NOMO-1 treated with DMSO at 0.1 percent for 48 hours (cell line): ENCODE measurements at regions not wholly inside any gene's neighbourhood (a gene's known extent, or its start where the extent isn't known, plus 50 kb on each side); places are given as distances from the start of the nearest gene placed in this dataset.

Experiments used
- DNase-seq: peaks from one replicate; lab custom pipeline; 2025; ENCODE audit not compliant: unreplicated experiment; lab: John Stamatoyannopoulos, UW

- no peak for DNase-seq
Observed at GRCh38 chr18:72091369-72091768, 452.8 kb downstream of the CBLN2 start.

- no peak for DNase-seq
Observed at GRCh38 chr18:72089432-72089831, 454.7 kb downstream of the CBLN2 start.

DNA sequence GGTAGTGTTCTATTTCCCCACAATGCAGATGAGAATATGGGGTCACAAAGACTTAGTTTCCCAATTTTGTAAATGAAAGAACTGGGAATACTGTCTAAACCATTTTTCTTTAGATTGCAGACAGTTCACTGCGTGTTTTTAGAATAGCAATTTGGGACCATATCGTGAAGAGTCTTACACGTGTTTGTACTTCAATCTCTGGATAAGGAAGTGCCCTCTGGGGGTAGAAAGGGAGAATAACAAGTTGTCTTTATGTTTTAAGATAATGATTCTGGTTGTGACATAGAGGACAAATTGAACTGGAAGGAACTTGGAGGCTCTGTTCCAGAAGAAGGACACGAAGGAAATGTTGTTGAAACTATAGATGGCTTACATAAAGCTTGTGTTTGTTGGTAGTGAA, 457.7 kb downstream of the CBLN2 start:
- peak; percentile 35 for DNase-seq

GRCh38 chr18:72075040-72075439, 469.1 kb downstream of the CBLN2 start:
- DNase-seq: no peak

GRCh38 chr18:72063001-72063400, 481.1 kb downstream of the CBLN2 start:
- DNase-seq: no peak

GRCh38 chr18:72058851-72059250, 485.3 kb downstream of the CBLN2 start:
- no peak for DNase-seq

GRCh38 chr18:72056171-72056570, 488.0 kb downstream of the CBLN2 start:
- no peak for DNase-seq

- no peak for DNase-seq
Observed at GRCh38 chr18:72041313-72042032, 502.7 kb downstream of the CBLN2 start.

- DNase-seq: no peak
Observed at GRCh38 chr18:72013427-72013850, 530.7 kb downstream of the CBLN2 start.

DNA sequence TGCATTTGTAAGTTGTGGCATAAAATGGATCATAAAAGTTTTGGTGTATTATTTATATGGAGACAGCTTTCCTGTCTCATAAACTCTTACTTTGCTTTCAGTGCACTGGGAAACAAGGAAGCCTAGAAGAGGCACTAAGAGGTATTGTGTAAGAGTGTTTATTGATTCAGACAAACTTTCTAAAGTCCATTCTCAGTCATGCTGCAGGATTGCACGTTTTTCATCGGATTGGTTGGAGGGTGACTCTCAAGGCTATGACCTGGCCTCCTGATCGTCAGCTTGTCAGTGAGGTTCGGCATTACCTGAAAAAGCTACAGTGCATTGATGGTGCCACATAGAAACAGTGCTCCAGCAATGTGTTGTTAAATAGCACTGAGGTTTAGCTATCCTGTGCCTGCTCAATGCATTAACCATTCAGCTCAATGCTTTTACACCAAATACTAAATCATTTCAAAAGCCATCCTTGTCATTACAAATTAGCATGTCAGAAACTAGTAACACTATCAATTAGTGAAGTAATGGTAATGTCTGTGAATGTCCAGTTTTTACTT, 545.5 kb downstream of the CBLN2 start:
- no peak for DNase-seq

GRCh38 chr18:71995904-71996465, 548.2 kb downstream of the CBLN2 start:
- DNase-seq: no peak

DNA sequence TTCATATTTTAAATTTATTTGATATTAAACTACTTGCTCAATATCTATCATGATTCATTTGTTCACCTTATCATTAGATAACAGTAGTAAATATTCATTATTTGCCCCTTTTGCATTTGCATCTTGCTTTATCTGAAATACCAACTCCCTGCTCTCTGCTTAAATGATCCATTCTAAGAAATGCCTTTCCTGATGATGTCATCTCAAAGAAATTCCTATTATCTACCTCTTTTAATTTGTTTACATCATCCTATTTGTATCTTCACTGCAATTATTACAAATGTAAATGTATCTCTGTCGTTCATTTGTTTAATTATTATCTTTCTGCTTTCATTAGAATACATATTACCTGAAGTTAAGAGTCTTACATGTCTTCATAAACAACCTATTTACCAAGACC, 549.9 kb downstream of the CBLN2 start:
- no peak for DNase-seq

GRCh38 chr18:71989616-71990015, 554.5 kb downstream of the CBLN2 start:
- DNase-seq: no peak

- DNase-seq: no peak
Observed at GRCh38 chr18:71986351-71987050, 557.6 kb downstream of the CBLN2 start.

GRCh38 chr18:71976744-71977143, 567.4 kb downstream of the CBLN2 start:
- DNase-seq: no peak

DNA sequence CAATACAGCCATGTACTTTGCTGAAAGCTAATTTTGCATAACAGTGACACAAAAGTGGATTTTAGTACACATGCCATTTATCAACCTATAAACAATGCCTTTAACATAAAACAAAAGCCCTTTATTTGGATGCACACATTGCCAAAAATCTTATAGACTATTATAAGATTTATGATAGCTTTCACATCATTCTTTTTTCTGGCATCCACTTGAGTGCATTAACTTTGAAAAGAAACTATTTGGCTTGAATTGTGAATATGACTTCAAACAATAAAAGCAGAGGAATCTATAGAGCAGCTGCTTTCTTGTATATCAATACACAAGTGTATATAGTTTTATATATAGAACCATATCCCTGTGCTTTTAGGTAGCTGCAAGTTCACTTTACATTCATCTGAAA, 577.4 kb downstream of the CBLN2 start:
- DNase-seq: no peak

GRCh38 chr18:71958605-71959004, 585.5 kb downstream of the CBLN2 start:
- DNase-seq: no peak

DNA sequence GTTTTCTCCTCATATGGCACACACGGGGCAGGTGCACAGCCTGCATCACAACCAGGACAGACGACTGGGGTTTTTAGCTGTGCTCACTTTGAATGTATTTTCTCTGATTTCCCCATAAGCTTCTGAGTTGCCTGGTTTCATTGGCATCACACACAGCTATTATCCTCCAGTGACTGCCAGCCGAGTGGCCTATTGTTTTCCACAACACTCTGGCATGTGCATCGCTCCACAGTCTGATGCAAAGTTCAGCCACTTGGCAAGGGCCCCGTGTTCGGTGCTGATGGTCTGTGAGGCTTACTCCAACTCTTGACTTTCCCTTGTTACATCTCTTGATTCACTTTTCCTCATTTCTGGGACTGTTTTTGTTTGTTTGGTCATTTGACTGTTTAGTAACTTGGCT, 593.1 kb downstream of the CBLN2 start:
- DNase-seq: no peak

DNA sequence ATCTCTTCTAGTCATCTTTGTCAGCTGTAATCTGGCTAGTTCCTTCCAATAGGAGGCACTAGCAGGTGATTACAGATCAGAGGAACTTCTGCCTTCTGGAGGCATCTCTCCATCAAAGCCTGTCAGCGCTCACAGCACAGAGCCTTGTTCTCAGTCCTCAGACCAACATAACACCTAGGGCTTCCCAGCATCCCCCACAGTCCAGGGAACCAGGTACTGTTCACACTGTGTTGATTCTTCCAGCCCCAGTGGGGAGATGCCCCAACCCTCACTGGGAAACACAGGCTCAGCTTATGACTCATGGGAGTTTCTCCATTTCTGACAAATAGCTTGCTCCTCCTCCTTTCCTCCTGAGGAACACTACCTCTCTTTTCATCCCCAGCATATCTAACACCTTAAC, 601.7 kb downstream of the CBLN2 start:
- no peak for DNase-seq

GRCh38 chr18:71939483-71939882, 604.7 kb downstream of the CBLN2 start:
- no peak for DNase-seq

- no peak for DNase-seq
Observed at GRCh38 chr18:71936744-71937143, 607.4 kb downstream of the CBLN2 start.

DNA sequence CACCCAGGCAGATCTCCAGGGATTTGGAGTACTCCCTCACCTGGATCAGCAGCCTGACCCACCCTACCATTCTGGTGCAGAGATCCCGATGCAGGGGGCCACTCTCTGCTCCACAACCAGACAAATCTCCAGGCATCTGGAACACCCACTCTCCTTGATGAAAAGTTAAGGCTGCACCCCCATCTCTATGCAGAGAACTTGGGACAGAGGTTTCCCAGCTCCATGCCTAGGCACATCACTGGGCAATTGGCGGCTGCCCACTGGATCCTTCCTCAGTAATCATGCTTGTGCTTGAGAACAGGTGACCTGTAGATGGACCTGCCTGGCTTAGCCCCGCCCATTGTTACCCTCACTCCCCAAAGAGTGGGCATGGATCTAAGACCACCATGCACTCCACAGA, 624.9 kb downstream of the CBLN2 start:
- DNase-seq: no peak
